GM18520 (cell line): ENCODE measurements at regions not wholly inside any gene's neighbourhood (a gene's known extent, or its start where the extent isn't known, plus 50 kb on each side); places are given as distances from the start of the nearest gene placed in this dataset.
"Not testable (repeated sequence)": the region's sequence is repeated elsewhere in the genome, so short reads cannot be mapped to it uniquely, and the experiment has no call there.

ENCODE experiments used
- ATAC-seq: cut with Tn5 transposase; IDR thresholded peaks from one replicate; pipeline ENCODE4 v1.9.1; 2021; ENCODE audit not compliant: unreplicated experiment

DNA sequence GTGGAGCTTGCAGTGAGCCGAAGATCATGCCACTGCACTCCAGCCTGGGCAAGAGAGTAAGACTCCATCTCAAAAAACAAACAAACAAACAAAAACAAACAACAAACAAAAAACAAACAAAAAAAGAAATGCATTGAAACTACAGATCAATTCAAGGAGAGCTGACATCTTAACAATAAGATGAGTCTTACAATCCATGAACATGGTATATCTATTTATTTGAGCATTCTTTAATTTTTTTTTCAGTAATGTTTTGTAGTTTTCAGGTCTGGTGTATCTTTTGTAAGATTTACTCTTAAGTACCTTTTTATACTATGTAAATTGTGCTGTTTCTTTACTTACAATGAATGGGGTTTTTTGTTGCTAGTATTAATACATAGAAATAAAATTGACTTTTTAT, 140.1 kb upstream of the DAPK1 start:
- ATAC-seq = no peak

DNA sequence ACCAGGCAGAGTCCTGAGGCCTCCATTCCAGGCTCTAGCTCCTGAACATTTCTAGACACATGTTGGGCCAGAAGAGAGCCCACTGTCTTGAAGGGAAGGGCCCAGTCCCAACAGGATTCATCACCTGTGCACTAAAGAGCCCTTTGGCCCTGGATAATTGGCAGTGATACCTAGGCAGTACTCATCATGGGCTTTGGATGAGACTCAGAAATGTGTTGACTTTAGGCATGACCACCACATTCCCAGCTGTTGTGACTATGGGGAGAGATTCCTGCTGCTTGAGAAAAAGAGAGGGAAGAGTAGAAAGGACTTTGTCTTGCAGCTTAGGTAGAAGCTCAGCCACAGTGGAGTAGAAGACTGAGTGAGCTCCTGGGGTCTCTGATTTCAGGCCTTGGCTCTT, 138.4 kb upstream of the DAPK1 start:
- ATAC-seq = no peak

GRCh38 chr9:87359958-87360601, 137.6 kb upstream of the DAPK1 start:
- no peak for ATAC-seq

DNA sequence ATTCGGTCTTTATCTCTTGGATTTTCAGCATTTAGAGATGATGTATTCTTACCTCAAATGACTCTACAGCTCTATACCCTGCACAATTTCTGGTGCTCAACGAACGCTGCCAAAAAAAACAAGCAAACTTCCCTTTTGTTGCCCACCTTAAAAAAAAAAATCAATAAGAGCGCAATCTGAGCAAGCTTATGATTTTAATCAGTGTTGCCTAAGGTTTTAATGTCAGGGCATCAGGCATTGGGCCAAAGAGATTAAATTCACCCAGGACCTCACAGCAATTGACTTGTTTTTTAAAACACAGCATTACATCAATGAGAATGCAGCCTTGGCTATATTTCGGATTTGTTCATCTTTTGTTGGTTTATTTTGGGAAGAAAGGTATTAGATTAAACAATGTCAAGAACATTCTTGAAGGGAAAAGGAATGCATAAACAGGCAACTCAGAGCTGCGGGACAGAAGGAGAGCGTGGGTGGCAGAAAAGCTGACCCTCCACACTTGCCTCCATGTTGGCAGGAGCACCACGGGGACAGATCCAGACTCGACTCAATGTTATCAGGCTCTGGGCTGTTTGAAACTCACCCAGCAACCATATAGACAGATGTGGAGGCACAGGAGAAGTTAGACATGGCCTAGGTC, 127.5 kb upstream of the DAPK1 start:
- ATAC-seq = no peak

GRCh38 chr9:87371795-87372355, 125.8 kb upstream of the DAPK1 start:
- no peak for ATAC-seq

GRCh38 chr9:87372356-87372851, 125.3 kb upstream of the DAPK1 start:
- ATAC-seq = no peak

- not testable (repeated sequence) for ATAC-seq
Observed at GRCh38 chr9:87374023-87374919, 123.4 kb upstream of the DAPK1 start.

DNA sequence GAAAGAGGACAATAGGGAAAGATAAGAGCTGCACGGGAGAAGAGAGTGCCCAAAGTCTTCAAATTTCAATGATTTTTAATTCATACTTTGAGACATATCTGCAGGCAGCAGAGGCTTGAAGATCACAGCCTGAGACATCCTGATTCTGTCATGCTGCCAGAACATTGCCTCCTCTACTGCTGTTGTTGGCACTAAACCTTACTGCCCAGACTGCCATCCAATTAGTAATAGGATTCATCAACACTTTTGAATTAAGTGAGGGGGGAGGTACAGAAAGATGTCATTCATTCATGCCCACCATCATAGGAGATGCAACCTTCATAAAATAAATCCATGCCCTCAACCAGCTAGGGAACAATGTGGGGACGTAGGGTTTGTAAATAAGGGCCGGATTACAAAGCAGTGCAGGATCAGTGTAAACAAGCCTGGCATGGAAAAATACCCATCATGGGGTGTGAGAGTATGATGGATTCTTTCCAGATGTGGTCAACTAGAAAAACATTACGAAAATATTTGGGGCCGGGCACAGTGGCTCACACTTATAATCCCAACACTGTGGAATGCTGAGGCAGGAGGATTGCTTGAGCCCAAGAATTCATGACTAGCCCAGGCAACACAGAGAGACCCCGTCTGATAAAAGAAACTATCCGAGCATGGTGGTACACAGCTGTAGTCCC, 122.1 kb upstream of the DAPK1 start:
- ATAC-seq = no peak

DNA sequence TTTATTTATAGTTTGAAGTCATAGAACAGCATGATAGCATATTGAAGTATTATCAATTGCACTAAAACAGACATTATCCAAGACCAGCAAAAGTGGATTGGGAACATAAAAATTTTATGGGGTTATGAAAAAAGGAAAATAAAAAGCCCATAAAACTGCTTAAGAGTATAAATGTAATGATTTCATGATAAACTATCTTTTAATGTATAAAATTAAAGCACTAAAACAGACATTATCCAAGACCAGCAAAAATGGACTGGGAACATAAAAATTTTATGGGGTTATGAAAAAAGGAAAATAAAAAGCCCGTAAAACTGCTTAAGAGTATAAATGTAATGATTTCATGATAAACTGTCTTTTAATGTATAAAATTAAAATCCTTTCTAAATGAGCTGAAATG, 119.0 kb upstream of the DAPK1 start:
- ATAC-seq = no peak

GRCh38 chr9:87379300-87379699, 118.4 kb upstream of the DAPK1 start:
- no peak for ATAC-seq

DNA sequence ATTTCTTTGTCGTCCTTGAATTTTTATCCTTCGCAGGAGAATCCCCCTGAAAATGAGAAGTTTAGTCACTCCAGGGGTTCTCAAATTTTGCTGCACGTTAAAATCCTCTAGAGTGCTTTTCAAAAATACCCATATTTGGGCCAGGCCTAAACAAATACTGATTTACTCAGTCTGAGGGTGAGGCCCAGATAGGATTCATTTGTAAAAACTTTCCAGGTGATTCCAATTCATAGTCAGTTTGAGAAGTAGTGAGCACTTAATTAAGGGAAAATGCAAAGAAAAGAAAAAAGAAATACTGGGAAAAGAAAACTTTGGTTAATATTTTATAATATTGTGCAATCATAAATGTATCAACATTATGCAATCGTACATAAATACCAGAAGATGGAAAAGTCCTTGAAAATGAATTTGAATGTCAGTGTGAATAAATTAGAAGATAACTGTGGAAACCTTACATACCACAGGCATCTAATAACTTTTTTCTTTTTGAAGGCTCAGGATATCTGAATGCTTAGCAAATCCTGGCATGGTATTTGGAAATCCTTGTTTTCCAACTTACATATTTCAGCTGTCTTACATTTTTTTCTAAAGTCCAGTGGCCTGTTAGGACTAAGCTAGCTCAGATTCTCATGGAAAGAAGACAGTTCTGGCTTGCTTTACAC, 116.5 kb upstream of the DAPK1 start:
- no peak for ATAC-seq

DNA sequence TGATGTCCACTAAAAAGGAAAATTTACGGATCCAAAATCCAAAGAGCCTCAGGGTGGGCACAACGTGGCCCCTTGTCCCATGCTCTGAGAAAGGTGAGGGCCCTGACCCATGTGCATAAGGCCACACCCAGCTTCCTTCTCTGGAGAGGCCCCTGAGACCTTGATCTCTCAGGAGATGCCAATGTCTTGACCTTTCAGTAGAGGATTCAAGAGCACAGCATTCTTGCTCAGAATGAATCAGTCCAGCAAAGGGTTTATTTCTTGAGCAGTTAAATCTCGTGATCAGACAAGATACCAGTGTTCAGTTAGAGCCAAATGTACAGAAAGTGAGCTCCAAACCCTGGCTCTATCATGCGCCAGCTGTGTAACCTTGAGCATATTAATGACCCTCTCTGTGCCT, 115.9 kb upstream of the DAPK1 start:
- no peak for ATAC-seq

DNA sequence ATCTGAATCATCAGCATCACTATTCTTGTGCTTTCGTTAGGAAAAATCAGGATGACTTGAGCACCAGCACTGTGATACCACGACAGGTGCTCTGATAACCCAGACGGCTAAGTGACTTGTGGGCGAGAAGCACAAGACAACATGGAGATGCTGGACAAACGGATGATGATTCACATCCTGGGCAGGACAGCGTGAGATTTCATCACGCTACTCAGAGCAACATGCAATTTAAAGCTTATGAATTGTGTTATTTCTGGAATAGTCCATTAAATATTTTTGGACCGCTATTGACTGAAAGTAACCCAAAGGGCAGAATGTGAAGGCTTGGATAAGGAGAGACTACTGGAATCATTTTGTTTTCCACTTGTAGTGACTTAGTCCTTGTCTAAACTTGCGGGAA, 114.8 kb upstream of the DAPK1 start:
- no peak for ATAC-seq

GRCh38 chr9:87383344-87384150, 114.1 kb upstream of the DAPK1 start:
- ATAC-seq = no peak

- ATAC-seq = no peak
Observed at GRCh38 chr9:87386490-87387025, 111.1 kb upstream of the DAPK1 start.

DNA sequence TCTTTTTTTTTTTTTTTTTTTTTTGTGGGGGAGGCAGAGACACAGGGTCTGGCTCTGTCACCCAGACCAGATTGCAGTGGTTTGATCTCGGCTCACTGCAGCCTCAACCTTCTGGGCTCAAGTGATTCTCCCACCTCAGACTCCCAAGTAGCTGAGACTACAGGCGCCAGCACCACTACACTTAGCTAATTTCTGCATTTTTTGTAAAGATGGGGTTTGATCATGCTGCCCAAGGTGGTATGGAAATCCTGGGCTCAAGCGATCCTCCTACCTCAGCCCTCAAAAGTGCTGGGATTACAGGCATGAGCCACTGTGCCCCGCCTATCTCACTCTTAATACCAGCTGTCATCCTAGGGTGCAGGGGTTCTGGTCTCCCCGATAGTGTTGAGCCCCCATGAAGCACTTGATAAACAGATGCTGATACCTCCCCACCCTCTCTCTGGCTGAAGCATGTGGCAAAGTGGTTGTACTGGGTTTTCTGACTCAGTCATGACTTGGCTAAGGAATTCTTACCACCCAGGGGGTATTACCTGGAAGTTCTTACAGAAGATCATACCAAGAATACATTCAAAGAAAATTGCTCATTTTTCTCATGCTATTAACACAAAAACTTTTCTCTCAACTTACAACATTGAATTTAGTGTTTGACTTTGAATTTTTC, 110.2 kb upstream of the DAPK1 start:
- no peak for ATAC-seq

DNA sequence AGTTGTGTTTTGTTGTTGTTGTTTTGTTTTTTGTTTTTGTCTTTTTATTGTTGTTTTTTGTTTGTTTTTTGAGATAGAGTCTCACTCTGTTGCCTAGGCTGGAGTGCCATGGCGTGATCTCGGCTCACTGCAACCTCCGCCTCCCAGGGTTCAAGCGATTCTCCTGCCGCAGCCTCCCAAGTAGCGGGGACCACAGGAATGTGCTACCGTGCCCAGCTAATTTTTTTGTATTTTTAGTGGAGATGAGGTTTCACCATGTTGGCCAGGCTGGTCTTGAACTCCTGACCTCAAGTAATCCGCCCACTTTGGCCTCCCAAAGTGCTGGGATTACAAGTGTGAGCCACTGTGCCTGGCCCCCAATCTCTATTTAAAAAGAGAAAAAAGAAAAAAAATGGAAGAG, 109.0 kb upstream of the DAPK1 start:
- not testable (repeated sequence) for ATAC-seq

DNA sequence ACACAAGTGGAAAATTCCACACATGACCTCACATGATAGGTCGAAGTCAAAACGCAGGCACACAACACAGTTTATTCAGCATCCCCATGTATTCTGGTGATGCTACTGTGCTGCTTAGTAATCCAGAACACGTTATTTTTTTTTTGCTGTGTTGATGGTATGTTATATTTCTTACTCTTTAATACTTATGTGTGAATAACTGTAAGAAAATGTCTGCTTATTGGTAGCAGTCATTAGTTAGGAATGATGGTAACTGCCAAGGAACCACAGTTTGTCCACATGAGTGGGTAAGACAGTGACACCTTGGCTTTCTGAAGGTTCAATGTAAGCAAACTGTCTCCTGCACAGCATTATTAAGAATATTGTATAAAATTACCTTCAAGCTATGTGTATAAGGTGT, 107.7 kb upstream of the DAPK1 start:
- ATAC-seq = no peak

DNA sequence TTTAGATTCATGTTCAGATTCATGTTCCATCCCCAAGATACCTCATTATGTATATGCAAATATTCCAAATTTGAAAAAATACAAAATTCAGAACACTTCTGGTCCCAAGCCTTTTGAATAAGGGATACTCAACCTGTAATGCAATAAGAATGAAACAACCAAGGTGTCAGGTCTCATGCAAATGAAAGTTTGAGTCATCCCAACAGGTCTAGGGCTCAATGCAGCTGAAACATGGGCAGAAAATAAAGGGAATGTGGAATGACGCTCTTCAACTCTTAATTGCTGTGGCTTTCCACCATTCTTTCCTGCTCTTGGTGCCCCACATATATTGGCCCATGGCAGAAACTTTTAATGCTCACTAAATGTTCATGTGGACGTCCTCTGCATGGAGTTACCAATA, 107.3 kb upstream of the DAPK1 start:
- no peak for ATAC-seq
